ENCODE measurements at regions not wholly inside any gene's neighbourhood (a gene's known extent, or its start where the extent isn't known, plus 50 kb on each side); places are given as distances from the start of the nearest gene placed in this dataset.

DNA sequence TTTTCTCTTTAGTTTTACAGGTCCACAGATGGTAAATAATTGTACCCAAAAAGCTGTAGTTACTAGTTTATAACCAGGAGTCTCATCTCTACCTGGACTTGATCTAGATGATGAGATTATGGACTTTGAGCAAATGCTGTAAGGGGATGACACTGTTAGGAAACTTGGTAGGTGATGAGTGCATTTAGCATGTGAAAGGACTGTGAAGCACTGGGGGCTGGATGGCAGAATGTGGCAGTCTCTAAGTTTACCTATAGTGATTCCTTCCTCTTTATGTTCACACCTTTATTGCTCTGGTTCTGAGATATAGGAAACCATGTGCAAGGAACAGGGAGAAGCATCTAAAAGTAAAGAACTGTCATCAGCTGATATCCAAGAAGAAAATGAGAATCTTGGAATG lies 230.7 kb upstream of the CHORDC1 start:
- TF ChIP-seq POLR2AphosphoS5 (IDR thresholded peaks at IDR 0.05; ENCODE audit: low read depth, low read length) (no peak), SIN3A (IDR thresholded peaks at IDR 0.05; ENCODE audit: borderline replicate concordance, insufficient read depth, low read length) (no peak)
